OCI-LY7 (cell line): ENCODE measurements at regions not wholly inside any gene's neighbourhood (a gene's known extent, or its start where the extent isn't known, plus 50 kb on each side); places are given as distances from the start of the nearest gene placed in this dataset.

Experiments
- BruUV-seq: library from RNA; stranded (reverse); fragments of 400-500 nt; replicated peaks from 2 replicates; lab custom pipeline; 2021; lab: Mats Ljungman, UMichigan
- CTCF ChIA-PET: fragments of 300-600 bp; sonication (Branson Sonifier 250); formaldehyde crosslinking; loops from one replicate; lab custom pipeline; 2022; ENCODE audit warnings: antibody characterized with exemption; ENCODE audit not compliant: unreplicated experiment; lab: Charles Lee
- POLR2A ChIA-PET: fragments of 300-600 bp; sonication (Branson Sonifier 250); formaldehyde crosslinking; loops from one replicate; lab custom pipeline; 2022; ENCODE audit warnings: antibody characterized with exemption; lab: Charles Lee
- DNase-seq: peaks from one replicate; pipeline ENCODE4 v3.0.0-alpha.2; 2015; ENCODE audit warnings: low spot score
- H2AFZ ChIP-seq: fragments of 200-600 bp; sonication (generic), shearing (Covaris generic); 2 replicates; pipeline ENCODE4 v1.6.1; 2014; ENCODE audit warnings: mild to moderate bottlenecking, antibody characterized with exemption, low read length, moderate library complexity
- H3K27ac ChIP-seq: fragments of 200-600 bp; sonication (generic); 2 replicates; pipeline ENCODE4 v1.5.1; 2014; ENCODE audit warnings: mixed run types, low read depth, mild to moderate bottlenecking, moderate library complexity, low read length, inconsistent platforms; ENCODE audit not compliant: poor library complexity, severe bottlenecking
- H3K36me3 ChIP-seq: fragments of 200-600 bp; sonication (generic); 2 replicates; pipeline ENCODE4 v1.6.1; 2014; ENCODE audit warnings: mild to moderate bottlenecking, antibody characterized with exemption, low read length, moderate library complexity, mixed read lengths; ENCODE audit not compliant: insufficient read depth
- H3K4me1 ChIP-seq: fragments of 200-600 bp; sonication (generic); 2 replicates; pipeline ENCODE4 v1.5.1; 2014; ENCODE audit warnings: mild to moderate bottlenecking, low read length; ENCODE audit not compliant: insufficient read depth, poor library complexity, severe bottlenecking
- H3K4me2 ChIP-seq: fragments of 200-600 bp; sonication (generic); 2 replicates; pipeline ENCODE4 v1.6.1; 2014; ENCODE audit warnings: mild to moderate bottlenecking, low read length
- H3K4me3 ChIP-seq: fragments of 200-600 bp; sonication (generic); 2 replicates; pipeline ENCODE4 v1.5.1; 2014; ENCODE audit warnings: mild to moderate bottlenecking, low read depth, low read length; ENCODE audit not compliant: poor library complexity, severe bottlenecking
- H3K79me2 ChIP-seq: fragments of 200-600 bp; sonication (generic); 2 replicates; pipeline ENCODE4 v1.6.1; 2016; ENCODE audit warnings: low read depth, mild to moderate bottlenecking, low read length, moderate library complexity, mixed read lengths; ENCODE audit not compliant: insufficient read depth
- H3K9me2 ChIP-seq: fragments of 200-600 bp; sonication (generic); 2 replicates; pipeline ENCODE4 v1.6.1; 2016; ENCODE audit warnings: mild to moderate bottlenecking, low read length, mixed read lengths; ENCODE audit not compliant: insufficient read depth
- H3K9me3 ChIP-seq: fragments of 200-600 bp; sonication (generic); 2 replicates; pipeline ENCODE4 v1.6.1; 2014; ENCODE audit warnings: mild to moderate bottlenecking, mixed run types, low read length, mixed read lengths
- H4K20me1 ChIP-seq: fragments of 200-600 bp; sonication (generic); 2 replicates; pipeline ENCODE4 v1.6.1; 2014; ENCODE audit warnings: mild to moderate bottlenecking, antibody characterized with exemption, low read length, moderate library complexity, mixed read lengths; ENCODE audit not compliant: insufficient read depth
- EZH2phosphoT487 ChIP-seq: fragments of 200-600 bp; sonication (generic); IDR thresholded peaks from 2 replicates; pipeline ENCODE4 v1.6.1; 2018; ENCODE audit warnings: low read depth, borderline replicate concordance, mild to moderate bottlenecking, mixed run types, antibody characterized with exemption, low read length, moderate library complexity, mixed read lengths
- intact Hi-C: fragments of 100-400 bp; cut with micrococcal nuclease; formaldehyde crosslinking; loops from one replicate; pipeline ENCODE4 v1.10.0; 2022; ENCODE audit not compliant: unreplicated experiment
- TF ChIP-seq, protein P1 (sequence below): fragments of 200-600 bp; sonication (generic); conservative IDR thresholded peaks from 2 replicates; pipeline ENCODE4 v1.5.1; 2014; ENCODE audit warnings: mild to moderate bottlenecking, antibody characterized with exemption, low read length, moderate library complexity, mixed read lengths

DNA sequence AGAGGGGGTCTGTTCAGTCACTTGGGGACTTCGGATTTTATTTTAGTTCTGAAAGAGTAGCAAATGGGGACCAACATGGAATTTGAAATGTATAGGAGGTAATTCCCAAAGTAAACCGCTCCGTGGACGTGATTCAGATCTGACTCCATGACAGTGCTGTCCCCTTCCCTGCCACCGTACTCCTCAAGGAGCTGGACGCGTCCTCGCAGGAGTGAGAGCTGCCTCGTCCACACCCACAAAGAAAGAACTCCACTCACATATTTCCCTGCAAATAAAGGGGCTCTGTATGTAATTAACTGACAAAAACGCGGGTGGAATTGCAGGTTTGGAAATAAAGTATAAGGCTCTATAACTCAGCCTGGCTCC lies 183.6 kb downstream of the ETS2 start:
- no TSS peak for BruUV-seq
- no peak overlapping the region for H3K4me3 ChIP-seq
- intact Hi-C loops, result no loop called here

DNA sequence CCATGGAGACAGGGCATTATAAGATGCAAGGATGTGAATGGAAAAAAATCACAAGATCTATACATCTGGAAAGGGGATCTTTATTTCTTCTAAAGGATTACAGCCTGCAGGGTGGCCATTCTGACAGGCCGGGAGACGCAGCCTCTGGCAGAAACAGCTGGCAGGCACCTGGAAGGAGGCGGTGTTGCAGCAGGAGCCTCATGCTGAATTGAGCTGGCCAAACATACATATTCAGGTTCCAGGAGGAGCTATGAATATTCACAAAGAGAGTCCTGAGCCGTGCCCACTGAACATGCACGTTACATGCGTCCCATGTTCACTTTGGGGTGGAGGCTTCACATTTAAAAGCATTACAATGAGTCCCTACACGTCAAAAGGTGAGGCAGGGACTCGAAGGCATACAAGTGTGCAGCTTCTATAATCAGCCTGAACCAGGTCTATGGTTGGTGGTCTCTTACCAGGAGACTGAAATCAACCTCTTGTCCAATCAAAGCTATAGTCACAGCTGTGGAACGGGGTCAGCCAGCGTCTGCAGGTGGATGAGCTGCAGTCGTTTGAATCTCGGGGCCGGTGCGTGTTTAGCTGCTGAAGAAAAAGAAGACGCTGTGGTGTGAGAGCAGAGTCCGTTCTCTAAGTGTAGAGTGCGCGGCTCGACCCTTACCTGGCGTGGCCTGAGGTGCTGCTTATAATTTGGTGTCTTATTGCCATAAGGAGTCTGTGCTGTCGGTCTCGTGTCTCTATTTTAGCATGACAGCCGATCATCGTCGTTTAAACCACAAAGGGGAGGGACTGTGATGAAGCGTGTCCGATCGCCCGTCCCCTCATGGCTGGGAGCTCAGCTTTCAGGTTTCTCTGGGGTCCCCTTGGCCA lies 183.0 kb downstream of the ETS2 start:
- Histone ChIP-seq H3K4me1 (no peaks in the 10 kb centered on the region), H3K4me3 (no peak overlapping the region), H3K9me3 (no peaks in the 10 kb centered on the region), H3K9me2 (no peaks in the 10 kb centered on the region), H3K4me2 (no peak overlapping the region), H4K20me1 (no peaks in the 10 kb centered on the region), H3K27ac (no peak overlapping the region), H3K36me3 (no peaks in the 10 kb centered on the region), H3K79me2 (no peaks in the 10 kb centered on the region), H2AFZ (no peak overlapping the region)
- POLR2A ChIA-PET, result interaction anchor here (0.6 to 0.9 kb wide), 3 partner anchors 17 to 27 kb away, joined by 3 to 5 read pairs (median 3); no protein-coding TSS in a partner anchor
- TF ChIP-seq, protein P1, sequence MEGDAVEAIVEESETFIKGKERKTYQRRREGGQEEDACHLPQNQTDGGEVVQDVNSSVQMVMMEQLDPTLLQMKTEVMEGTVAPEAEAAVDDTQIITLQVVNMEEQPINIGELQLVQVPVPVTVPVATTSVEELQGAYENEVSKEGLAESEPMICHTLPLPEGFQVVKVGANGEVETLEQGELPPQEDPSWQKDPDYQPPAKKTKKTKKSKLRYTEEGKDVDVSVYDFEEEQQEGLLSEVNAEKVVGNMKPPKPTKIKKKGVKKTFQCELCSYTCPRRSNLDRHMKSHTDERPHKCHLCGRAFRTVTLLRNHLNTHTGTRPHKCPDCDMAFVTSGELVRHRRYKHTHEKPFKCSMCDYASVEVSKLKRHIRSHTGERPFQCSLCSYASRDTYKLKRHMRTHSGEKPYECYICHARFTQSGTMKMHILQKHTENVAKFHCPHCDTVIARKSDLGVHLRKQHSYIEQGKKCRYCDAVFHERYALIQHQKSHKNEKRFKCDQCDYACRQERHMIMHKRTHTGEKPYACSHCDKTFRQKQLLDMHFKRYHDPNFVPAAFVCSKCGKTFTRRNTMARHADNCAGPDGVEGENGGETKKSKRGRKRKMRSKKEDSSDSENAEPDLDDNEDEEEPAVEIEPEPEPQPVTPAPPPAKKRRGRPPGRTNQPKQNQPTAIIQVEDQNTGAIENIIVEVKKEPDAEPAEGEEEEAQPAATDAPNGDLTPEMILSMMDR, result no peak
- TF ChIP-seq EZH2phosphoT487, result no peak
- intact Hi-C loops, result no loop called here
- CTCF ChIA-PET, result no interaction called here
- DNase-seq, result no peak
- BruUV-seq, result no TSS peak

More for the DNA sequence above, 183.6 kb downstream of the ETS2 start:
- POLR2A ChIA-PET, result interaction anchor here (0.8 to 0.9 kb wide), 2 partner anchors 17 to 23 kb away, joined by 3 read pairs; no protein-coding TSS in a partner anchor
- DNase-seq, result no peak
- H3K36me3 ChIP-seq, result no peaks in the 10 kb centered on the region
- H3K4me1 ChIP-seq, result no peaks in the 10 kb centered on the region
- no peaks in the 10 kb centered on the region for H3K79me2 ChIP-seq
- H4K20me1 ChIP-seq, result no peaks in the 10 kb centered on the region
- H3K27ac ChIP-seq, result no peak overlapping the region
- H3K9me3 ChIP-seq, result no peaks in the 10 kb centered on the region
- CTCF ChIA-PET, result no interaction called here
- TF ChIP-seq, protein P1, result no peak
- TF ChIP-seq EZH2phosphoT487, result no peak
- no peaks in the 10 kb centered on the region for H3K9me2 ChIP-seq
- no peak overlapping the region for H2AFZ ChIP-seq
- H3K4me2 ChIP-seq, result no peak overlapping the region
